ENCODE measurements at regions not wholly inside any gene's neighbourhood (a gene's known extent, or its start where the extent isn't known, plus 50 kb on each side); places are given as distances from the start of the nearest gene placed in this dataset.

- DNase-seq: no peak
Measured at GRCh38 chr10:129035052-129035827, 431.8 kb upstream of the MGMT start.

DNA sequence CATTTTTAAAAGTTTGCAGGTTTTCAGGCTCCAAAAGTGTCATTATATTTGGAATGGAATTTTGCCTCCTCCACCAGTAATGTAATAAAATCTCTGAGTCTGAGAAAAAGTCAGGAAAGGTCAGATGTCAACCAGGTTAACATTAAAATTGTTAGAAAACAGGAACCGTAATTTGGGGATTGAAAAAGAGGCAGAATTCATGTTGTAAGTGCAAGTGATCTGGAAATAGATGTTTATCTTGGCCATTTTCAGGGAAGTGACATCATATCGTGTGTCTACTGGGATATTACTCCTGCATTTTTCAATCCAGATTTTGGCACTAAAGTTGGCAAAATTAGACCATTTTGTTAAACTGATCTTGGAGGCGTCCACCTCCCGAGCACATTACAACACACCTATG lies 428.5 kb upstream of the MGMT start:
- no peak for DNase-seq

DNA sequence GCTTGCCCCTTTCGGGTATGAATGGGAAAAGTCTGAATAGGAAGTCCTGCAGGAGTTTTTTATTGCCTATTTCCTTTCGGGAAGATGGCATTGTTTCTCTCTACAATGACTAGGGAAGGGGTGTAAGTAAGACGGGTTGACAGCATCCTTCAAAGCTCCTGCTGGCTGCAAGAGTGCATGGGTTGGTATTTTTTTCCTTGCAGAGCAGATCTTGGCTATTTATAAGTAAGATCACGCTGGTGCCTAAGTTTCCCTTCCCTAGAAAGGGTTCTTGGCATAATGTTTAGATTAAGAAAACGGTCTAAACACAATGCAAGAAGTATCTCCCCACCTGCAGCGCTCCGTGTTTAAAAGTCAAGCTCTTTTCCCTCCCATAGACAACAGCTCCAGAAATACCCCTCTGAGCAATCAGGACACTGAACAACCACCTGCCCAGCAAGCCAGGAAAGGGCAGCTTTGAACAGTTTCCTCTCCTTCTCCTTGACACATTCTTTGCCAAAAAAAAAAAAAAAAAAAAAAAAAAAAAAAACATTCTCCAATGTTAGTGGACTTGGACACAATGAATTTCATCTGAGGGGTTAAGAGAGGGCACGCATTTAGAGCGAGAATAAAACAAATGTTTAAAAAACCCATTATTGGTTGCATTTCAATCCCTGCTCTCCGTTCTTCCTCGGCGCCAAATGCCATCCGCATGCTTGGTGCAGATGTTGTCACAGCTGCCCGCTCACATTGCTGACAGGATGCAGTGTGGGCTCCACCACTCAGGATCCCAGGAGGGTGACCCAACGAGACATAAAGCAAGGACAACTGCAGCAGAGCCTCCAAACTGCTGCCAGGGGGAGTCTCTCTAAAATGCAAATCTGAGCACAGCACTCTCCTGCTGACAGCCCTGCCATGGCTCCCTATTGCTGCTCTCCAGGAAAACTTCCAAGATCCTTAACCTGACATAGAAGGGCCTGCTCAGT lies 427.4 kb upstream of the MGMT start:
- DNase-seq: no peak

DNA sequence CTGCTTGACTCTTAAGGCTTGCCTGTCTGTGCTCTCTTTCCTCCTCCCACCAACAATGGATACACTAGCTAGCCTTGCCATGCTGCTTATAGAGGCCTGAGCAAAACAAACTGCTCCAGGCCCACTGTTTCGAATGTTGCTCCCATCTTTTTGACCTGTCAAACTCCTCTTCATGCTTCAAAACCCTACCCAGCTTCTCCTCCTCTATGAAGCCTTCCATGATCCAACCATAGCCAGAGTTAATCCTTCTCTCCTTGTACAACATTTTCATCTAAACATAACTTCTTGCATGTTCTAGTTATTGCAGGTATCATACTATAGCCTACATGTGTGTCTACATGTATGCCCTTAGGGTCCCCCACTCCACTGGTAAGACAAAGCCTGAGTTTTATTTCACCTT lies 426.7 kb upstream of the MGMT start:
- DNase-seq: no peak

DNA sequence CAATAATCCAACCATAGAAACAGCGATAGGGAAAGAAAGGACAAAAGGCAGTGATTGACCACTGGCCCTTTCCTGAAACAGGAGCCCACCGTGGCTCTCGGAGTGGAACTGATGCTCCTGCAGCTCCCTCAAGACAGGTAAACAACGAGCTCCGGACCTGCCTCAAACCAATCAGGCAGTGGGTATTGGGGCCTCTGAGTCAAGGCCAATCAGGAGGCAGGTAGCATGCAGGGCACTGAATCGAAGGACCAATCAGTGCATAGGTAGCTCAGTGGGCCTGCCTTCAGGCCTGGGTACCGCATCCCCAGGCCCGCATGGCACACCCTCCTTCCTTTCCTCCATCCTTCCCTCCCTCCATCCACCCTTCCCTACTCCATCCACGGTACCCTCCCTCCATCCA lies 425.1 kb upstream of the MGMT start:
- DNase-seq: no peak

GRCh38 chr10:129042776-129043595 lies 424.1 kb upstream of the MGMT start:
- DNase-seq: no peak

DNA sequence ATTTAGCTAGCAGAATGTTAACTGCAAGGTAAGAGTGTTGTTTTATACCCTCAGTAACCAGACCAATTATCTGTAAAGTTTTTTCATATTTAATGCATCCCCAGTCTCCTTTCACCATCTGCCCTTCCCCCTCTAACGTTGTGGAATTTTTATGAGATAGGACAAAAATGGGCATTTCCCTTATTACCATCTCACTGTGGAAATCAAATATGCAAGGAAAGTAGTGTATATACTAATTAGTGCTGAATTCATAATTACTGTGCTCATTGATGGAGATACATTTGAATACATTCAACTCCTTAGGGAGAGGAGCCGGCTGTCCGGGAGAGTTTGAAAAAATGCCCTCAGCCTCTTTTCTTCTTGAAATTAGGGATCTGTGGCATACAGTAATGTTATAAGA lies 423.4 kb upstream of the MGMT start:
- DNase-seq: no peak

DNA sequence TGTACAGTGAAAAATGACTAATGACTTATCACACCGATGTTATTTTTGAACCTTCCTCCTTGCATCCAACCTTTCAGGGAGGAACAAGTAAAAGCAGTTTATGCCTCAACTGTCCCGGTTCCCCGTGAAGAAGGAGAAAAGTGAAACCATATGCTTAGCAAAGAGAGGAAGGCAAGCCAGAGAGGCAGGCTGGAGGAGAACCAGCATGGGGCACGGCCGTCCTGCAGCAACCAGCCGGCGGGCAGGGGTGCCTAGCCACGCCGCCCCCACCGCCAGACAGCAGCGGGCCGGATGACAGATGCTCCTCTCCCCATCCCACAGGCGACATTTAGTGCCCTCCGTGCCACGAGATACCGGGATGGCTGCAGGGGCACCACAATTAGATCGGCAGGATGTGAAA lies 421.4 kb upstream of the MGMT start:
- DNase-seq: no peak

DNA sequence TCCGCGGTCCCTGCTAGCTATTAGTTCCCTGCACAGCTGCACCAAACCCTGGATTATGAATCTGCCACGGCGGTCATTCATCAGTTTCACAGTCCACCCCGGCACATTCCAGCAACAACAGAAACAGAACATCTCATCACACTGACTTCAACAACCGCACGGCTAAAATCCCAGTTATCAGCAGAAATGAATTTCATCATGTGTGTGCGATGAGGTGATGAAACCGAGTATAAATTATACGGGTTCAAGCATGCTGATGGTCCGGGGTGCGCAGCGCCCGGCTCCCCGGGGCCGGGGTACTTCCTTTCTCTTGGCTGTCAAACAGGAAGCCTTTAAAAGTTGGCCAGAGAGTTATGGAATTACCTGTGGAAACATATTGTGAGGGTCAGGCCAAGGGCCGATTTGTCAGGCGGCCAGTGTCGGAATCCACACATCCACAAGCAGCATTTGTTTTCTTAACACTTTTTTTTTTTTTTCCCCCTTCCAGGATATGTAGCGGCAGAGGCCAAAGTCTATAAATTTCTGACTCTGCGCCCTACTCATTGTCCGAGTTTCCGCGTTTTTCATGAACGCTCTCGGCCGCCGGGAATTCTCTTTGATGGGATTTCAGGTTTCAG lies 420.9 kb upstream of the MGMT start:
- no peak for DNase-seq

GRCh38 chr10:129046962-129047361 lies 420.1 kb upstream of the MGMT start:
- no peak for DNase-seq

GRCh38 chr10:129047600-129047999 lies 419.4 kb upstream of the MGMT start:
- no peak for DNase-seq

DNA sequence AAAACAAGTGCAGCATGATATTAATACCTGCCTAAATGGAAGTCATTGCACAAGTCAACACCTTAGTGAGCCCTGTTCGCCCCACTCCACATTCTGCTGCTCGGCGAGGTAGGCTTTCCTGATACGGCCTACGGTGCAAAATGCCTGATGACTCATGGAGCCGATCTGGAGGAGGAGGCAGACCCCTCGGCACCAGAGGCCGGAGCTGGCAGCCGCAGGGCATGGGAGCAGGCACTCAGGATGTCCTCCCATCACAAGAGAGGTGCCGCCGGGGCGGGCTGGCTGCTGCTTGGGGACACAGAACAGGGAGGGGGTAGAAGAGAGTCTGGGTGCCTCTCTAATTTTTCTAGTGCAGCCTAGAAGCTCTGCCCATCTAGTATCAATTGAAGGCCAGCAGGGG lies 418.5 kb upstream of the MGMT start:
- DNase-seq: no peak

DNA sequence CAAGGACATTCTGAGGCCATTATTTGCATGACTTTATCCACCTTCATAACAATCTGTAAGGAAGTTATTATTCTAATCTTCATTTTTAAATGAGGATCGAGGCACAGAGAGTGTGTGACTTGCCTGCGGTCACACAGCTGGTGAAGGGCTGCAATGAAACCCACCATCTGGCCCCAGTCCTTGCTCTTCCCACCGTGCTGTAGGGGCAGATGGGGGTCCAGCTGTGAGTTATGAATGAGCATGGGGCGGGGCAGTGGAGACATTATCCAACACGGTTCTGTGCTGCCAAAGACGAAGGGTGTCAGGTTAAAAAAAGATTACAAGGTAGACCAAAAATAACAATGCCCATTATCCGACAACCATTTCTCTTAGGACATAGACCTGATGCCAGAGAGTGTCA lies 417.5 kb upstream of the MGMT start:
- no peak for DNase-seq

- DNase-seq: no peak
Measured at GRCh38 chr10:129055225-129055624, 411.8 kb upstream of the MGMT start.

DNA sequence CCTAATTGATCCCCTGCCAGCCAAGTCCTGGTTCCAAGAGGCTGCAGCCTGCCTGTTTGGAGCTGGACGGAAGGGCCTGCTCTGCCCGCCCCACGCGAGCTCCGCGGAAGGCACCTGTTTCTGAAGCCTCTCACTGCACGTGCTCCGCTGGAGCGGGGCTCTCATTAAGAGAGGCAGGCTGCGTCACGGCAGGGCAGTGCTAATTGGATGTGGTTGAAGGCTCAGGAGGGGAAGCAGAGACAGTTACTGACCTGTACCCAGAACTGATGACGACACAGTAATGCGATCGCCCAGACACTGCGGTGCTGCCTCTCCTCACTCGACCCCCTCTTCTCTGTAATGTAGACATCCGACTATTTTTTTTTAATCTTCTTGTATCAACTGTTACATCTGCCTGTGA lies 411.1 kb upstream of the MGMT start:
- no peak for DNase-seq

DNA sequence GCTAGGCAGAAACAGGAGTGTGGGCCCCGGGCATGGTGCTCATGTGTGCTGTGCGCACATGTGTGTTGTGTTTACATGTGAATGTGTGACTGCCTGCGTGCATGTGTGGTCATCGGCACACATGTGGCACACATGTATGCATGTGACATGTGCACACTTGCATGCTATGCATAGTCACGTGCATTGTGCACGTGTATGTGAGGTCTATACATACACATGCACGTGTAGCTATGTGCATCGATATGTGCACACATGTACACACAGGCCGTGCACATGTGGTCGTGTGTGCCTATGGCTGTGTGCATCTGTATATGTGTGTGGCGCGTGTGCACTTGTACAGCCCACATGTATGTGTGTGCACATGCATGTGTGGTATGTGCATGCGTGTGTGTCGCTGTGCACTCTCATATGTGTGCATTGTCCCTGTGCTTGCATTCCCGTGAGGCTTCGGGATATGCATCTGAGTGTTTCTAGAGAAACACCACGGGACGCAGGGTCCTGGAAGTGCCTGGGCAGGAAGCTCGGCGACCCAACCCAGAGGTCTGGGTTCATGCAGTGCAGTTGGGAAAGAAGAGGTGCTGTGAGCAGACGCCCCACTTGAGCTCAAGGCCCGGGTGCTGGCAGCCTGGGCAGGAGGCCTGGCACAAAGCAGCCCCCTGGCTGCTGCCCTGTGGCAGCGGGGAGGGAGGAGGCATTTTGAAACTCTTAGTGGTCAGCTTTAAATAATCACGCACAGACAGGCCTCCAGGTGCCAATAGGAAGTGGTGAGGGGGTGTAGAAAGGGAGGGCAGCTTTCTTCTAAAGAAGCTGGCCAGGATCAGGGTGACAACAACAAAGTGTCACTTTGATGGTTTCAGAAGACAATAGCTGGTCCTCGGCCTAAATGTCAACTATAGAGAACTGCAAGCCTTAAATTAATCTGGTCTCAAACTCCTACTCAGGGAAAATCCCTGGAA lies 410.0 kb upstream of the MGMT start:
- DNase-seq: no peak

GRCh38 chr10:129057856-129058663 lies 409.0 kb upstream of the MGMT start:
- DNase-seq: no peak

DNA sequence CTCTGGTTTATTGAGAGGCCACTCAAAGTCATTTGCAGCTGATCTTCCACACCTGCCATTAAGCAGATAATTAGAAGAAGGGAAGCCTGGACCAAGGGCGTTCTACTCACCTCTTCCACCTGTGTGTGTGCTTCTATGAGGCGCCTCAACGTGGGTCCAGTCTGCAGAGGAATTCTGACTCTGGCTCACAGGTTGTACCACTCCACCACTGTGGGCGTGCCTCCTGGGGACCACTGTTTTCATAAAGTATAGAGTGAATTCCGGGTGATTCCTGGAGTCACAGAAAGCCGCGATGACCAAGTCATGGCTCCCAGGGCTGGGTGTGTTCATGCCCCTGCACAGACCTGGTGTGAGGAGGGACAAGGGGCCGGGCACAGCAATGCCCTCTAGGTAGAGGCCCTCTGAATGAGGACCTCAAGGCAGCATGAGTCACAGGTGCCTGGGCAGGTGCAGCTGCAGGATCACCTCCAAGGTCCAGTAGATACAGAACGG lies 408.3 kb upstream of the MGMT start:
- no peak for DNase-seq

DNA sequence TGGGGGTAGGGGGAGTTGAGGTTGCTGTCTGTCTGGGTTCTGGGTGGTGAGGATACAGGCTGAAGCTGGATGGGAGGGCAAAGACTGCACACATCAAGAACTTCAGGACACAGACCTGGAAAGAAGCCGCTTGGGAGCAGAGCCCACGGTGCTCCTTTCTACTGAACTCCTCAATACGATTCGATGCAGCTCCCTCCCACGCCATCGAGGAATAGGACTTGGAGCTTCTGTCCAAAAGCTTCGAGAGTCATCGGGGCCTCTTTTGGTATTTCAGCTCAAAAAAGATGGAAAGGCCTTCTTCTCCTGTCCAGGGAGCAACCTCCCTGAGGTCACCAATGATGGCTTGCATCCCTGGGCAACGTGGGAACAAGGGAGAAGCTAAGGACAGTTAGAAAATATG lies 407.1 kb upstream of the MGMT start:
- DNase-seq: no peak

DNA sequence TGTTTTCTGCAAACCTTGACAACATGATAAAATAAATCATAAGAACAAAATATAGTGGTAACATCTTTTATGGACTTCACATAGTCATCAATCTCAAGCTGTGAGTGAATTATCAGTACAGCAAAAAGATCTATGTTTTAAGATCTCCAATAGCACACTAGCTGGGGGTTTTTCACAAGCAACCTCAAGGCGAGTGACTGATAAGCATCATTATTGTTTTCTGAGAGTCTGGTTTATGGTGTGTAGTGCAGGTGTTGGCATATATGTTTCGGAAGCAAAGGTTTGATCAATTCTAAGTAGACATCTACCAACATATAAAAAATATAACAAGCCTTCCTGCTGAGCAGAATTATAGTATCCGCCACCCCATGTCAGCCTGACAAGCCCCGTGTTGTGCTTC lies 403.8 kb upstream of the MGMT start:
- no peak for DNase-seq

DNA sequence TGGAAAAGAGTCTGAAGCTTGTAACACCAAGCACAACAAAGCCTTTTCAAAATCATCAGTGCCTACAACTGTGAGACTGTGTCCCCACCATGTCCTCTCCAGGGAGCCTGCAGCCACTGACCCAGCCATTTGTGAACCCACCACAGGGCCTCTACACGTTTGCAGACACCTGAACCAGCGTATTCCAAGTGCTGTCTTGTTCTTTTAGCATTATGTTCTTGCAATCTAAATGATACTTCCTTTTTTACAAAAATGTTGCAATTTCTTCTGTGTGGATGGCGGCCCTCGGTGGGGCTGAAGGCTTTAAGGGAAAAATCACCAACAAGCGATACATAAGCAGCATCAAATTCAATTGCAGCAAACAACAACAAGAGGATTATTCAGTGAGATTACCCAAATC lies 403.2 kb upstream of the MGMT start:
- no peak for DNase-seq

Data from NCI-H69 (cell line).